Loucy (cell line): ENCODE measurements at regions not wholly inside any gene's neighbourhood (a gene's known extent, or its start where the extent isn't known, plus 50 kb on each side); places are given as distances from the start of the nearest gene placed in this dataset.

Experiments used
- H2AFZ ChIP-seq: fragments of 200-600 bp; sonication (generic); 2 replicates; pipeline ENCODE4 v1.6.0; 2016; ENCODE audit warnings: antibody characterized with exemption, mild to moderate bottlenecking, low read length, moderate library complexity
- H3F3A ChIP-seq: fragments of 200-600 bp; 2 replicates; pipeline ENCODE4 v1.6.0; 2016; ENCODE audit warnings: antibody characterized with exemption, low read depth, mild to moderate bottlenecking
- H3K27me3 ChIP-seq: fragments of 200-600 bp; sonication (generic); 2 replicates; pipeline ENCODE4 v1.6.1; 2014; ENCODE audit warnings: low read length, mild to moderate bottlenecking; ENCODE audit not compliant: insufficient read depth, poor library complexity, severe bottlenecking
- H3K36me3 ChIP-seq: fragments of 200-600 bp; sonication (generic); 2 replicates; pipeline ENCODE4 v1.6.1; 2016; ENCODE audit warnings: low read length; ENCODE audit not compliant: insufficient read depth
- H3K4me1 ChIP-seq: fragments of 200-600 bp; sonication (generic); 2 replicates; pipeline ENCODE4 v1.5.1; 2014; ENCODE audit warnings: low read length, mild to moderate bottlenecking; ENCODE audit not compliant: insufficient read depth, poor library complexity, severe bottlenecking
- H3K4me2 ChIP-seq: fragments of 200-600 bp; sonication (generic); 2 replicates; pipeline ENCODE4 v1.6.0; 2014; ENCODE audit warnings: antibody characterized with exemption, low read length, low read depth, mild to moderate bottlenecking; ENCODE audit not compliant: poor library complexity, severe bottlenecking
- H3K4me3 ChIP-seq: fragments of 200-600 bp; sonication (generic); 2 replicates; pipeline ENCODE4 v1.5.1; 2014; ENCODE audit warnings: low read length, mild to moderate bottlenecking, mixed read lengths; ENCODE audit not compliant: poor library complexity, severe bottlenecking
- H3K79me2 ChIP-seq: fragments of 200-600 bp; sonication (generic); 2 replicates; pipeline ENCODE4 v1.6.1; 2014; ENCODE audit warnings: low read length; ENCODE audit not compliant: insufficient read depth
- H3K9ac ChIP-seq: fragments of 200-600 bp; sonication (generic); 2 replicates; pipeline ENCODE4 v1.6.0; 2014; ENCODE audit warnings: mild to moderate bottlenecking, low read depth, low read length, moderate library complexity; ENCODE audit not compliant: poor library complexity, severe bottlenecking
- H3K9me2 ChIP-seq: fragments of 200-600 bp; sonication (generic); replicated peaks from 2 replicates; pipeline ENCODE4 v1.6.1; 2016; ENCODE audit warnings: low read depth, low read length, mixed read lengths
- H3K9me3 ChIP-seq: fragments of 200-600 bp; sonication (generic); 2 replicates; pipeline ENCODE4 v1.6.1; 2014; ENCODE audit warnings: mild to moderate bottlenecking, antibody characterized with exemption, low read length, low read depth; ENCODE audit not compliant: insufficient read depth
- H4K20me1 ChIP-seq: fragments of 200-600 bp; sonication (generic); 2 replicates; pipeline ENCODE4 v1.6.0; 2014; ENCODE audit warnings: antibody characterized with exemption, low read length, mild to moderate bottlenecking; ENCODE audit not compliant: insufficient read depth, poor library complexity, severe bottlenecking
- CTCF ChIP-seq: fragments of 200-600 bp; sonication (generic); conservative IDR thresholded peaks from 2 replicates; pipeline ENCODE4 v1.5.1; 2014; ENCODE audit warnings: mild to moderate bottlenecking, antibody characterized with exemption, low read length
- EZH2phosphoT487 ChIP-seq: fragments of 200-600 bp; IDR thresholded peaks from 2 replicates; pipeline ENCODE4 v1.6.1; 2018; ENCODE audit warnings: antibody characterized with exemption, mild to moderate bottlenecking, moderate library complexity, borderline replicate concordance

DNA sequence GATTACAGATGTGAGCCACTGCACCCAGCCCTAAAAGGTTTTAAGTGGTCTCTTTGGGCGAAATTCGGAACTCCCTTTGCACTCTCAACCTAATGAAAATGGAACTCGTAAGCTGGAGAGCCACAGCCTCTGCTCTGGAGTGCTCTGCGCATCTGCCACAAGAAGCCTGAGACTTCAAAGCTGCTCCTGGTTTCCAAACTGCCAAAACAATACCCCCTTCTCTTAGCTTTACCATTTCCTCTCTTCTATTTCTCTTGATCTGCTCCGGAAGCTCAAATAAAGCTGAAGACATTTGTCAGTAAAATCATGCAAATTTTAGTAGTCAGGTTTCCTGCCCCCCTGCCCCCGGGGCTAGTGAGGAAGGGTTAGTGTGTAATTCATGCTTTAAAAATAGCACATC, 312.7 kb downstream of the MFSD1 start:
- H3K36me3 ChIP-seq, result no peaks in the 10 kb centered on the region
- H3K9me2 ChIP-seq, result no peaks in the 10 kb centered on the region
- H3K9me3 ChIP-seq, result no peaks in the 10 kb centered on the region
- no peaks in the 10 kb centered on the region for H3K79me2 ChIP-seq
- no peak overlapping the region for H2AFZ ChIP-seq
- H3K4me3 ChIP-seq, result peak overlapping the region; percentile 43
- no peaks in the 10 kb centered on the region for H3F3A ChIP-seq
- H3K9ac ChIP-seq, result peak overlapping the region; percentile 48
- H3K4me1 ChIP-seq, result peaks cover 57% of the 10 kb centered on the region
- no peaks in the 10 kb centered on the region for H3K27me3 ChIP-seq
- no peak for TF ChIP-seq EZH2phosphoT487
- no peak for TF ChIP-seq CTCF
- H4K20me1 ChIP-seq, result no peaks in the 10 kb centered on the region
- peak overlapping the region; percentile 57 for H3K4me2 ChIP-seq

DNA sequence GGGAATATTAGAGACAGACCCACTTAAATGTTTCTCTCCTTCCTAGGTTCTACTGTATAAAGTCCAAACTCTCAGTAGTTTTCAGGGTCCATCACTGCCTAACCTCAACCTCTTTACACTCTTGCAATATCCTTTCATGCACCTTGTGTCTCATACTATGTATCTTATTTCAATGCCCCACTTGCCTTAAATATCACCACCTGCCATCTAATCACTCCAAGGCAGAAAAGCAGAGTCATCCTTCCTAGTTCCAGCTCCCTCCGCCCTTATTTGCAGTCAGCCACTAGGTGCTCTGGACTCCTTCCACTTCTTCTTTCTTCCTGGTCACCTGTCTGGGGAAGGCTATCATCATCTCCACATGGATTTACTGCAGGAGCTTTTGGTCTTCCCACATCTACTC, 322.0 kb downstream of the MFSD1 start:
- no peaks in the 10 kb centered on the region for H3K36me3 ChIP-seq
- no peak overlapping the region for H3K4me2 ChIP-seq
- H3K9me3 ChIP-seq, result no peaks in the 10 kb centered on the region
- H3F3A ChIP-seq, result no peaks in the 10 kb centered on the region
- H3K27me3 ChIP-seq, result no peaks in the 10 kb centered on the region
- TF ChIP-seq EZH2phosphoT487 (no peak), CTCF (no peak)
- H3K9me2 ChIP-seq, result no peaks in the 10 kb centered on the region
- H2AFZ ChIP-seq, result peak overlapping the region; percentile 37; the same call in 1 of the 2 replicates
- no peaks in the 10 kb centered on the region for H3K79me2 ChIP-seq
- peaks cover 6% of the 10 kb centered on the region for H3K4me1 ChIP-seq
- H3K4me3 ChIP-seq, result no peak overlapping the region
- H4K20me1 ChIP-seq, result no peaks in the 10 kb centered on the region
- H3K9ac ChIP-seq, result no peak overlapping the region

DNA sequence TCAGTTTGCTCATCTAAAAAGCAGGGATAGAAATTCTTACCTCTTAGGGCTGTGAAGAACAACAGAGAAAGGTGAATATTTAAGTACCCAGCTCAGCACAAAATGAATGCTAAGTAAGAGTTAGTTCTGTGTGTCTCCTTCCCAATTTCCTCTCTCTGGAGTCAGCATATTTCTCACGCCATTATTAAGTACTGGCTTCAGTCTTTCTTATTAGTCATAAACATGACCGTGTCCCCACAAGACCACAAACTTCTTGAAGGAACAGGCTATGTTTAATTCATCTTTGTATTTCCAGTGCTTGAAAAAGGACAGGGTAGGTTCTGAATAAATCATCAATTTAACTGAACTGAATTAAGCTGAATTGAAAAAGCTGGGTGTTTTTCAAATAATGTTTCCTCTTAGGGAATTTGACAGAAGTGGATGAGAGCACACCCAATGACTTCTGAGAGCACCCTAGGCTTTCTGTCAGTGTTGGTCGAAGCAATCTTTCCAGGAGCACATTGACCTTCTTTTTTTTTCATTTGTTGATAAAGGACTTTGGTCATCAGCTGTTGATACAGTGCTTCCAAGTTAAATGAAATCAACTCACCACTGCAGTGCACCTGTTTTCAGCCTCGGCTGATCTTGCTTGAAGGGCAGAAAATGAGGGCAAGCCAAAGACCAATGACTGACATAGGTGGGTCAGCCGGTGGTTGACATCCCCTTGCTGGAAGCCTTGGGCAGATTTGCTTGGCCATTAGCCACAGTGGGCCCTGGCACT, 324.6 kb downstream of the MFSD1 start:
- Histone ChIP-seq H2AFZ (0 out of 2 replicates have a peak overlapping the region, but pooled peaks have one; percentile 32), H3K79me2 (no peaks in the 10 kb centered on the region), H3K4me1 (peaks cover 12% of the 10 kb centered on the region), H3K9me3 (no peaks in the 10 kb centered on the region), H4K20me1 (no peaks in the 10 kb centered on the region), H3K4me3 (no peak overlapping the region), H3K36me3 (no peaks in the 10 kb centered on the region), H3K27me3 (no peaks in the 10 kb centered on the region), H3K9ac (no peak overlapping the region), H3K9me2 (no peaks in the 10 kb centered on the region), H3K4me2 (no peak overlapping the region), H3F3A (no peaks in the 10 kb centered on the region)
- TF ChIP-seq EZH2phosphoT487, result no peak
- no peak for TF ChIP-seq CTCF
